GM18498 (cell line): ENCODE measurements at regions not wholly inside any gene's neighbourhood (a gene's known extent, or its start where the extent isn't known, plus 50 kb on each side); places are given as distances from the start of the nearest gene placed in this dataset.
"Not testable (repeated sequence)": the region's sequence is repeated elsewhere in the genome, so short reads cannot be mapped to it uniquely, and the experiment has no call there.

Experiments
- ATAC-seq: cut with Tn5 transposase; IDR thresholded peaks from one replicate; pipeline ENCODE4 v1.9.1; 2021; ENCODE audit warnings: mild to moderate bottlenecking, moderate library complexity; ENCODE audit not compliant: unreplicated experiment

DNA sequence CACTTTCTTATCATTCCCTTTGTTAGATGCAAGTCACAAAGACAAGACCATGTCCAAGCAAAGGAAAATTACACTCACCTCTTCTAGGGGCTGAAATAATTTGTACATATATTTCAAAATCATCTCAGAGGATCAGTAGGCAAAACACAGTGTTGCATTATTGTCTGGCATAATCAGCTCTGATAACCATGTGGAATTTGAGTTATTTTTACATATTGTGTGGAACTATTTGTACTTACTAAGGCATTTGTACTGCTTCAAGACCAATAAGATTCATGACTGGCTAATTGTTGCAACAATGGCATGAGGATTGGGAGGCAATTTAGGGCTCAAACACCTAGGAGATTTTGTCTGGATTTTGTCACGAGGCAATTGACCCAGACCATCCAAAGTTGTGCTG, 1716.4 kb downstream of the BRINP3 start:
- ATAC-seq: no peak

DNA sequence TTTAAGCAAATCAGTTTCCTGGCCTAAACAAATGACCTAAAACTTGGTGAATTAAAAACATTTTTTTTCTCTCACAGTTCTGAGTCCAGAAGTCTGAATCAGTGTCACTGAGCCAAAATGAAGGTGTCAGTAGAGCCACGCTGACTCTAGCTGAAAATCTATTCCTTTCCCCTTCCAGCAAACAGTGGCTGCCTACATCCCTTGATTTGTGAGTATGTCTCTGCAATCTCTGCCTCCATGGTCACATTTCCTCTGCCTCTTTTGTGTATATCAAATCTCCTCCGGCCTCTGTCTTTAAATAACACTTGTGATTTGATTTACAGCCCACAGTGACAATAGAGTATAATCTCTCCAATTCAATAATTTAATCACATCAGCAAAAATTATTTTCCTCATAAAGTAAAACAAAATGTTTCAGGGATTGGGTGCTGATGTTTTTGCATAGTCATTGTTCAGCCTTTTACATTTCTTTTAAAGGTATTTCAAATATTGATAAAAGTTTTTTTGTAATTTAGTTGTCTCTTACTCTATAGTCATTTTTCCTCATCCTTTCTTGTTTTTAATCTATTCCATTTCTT, 1715.4 kb downstream of the BRINP3 start:
- ATAC-seq: no peak

DNA sequence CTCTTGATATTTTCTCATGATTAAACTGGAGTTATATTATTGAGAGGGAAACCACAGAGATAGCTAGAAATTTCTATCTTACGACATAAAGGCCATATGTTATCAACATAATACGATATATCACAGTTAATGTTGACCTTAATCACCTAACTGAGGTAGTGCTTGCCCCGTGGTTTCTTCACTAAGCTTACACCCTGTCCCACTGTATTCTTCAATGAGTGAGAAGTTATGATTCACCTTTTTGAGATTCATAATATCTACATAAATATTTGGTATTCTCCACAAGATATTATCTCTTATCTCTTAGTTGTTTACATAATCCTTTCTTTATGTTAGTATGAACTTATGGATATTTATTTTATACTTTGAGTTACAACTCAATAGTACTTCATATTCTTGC, 1714.1 kb downstream of the BRINP3 start:
- ATAC-seq: no peak

DNA sequence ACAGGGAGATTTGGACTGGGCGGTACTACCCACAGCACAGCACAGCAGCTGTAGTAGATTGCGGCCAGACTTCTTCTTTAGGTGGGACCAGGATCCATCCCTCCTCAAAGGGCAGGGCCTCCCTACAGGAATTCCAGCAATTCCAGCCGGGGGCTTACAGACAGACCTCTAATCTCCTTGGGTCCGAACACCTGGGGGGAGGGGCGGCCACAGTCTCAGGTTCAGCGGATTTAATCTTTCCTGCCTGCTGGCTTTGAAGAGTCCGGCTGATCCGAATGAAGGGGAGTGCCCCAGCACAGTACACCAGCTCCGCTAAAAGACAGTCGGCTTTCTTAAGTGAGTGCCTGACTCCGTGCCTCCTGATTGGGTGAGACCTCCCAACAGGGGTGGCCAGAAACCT, 1708.5 kb downstream of the BRINP3 start:
- ATAC-seq: no peak

DNA sequence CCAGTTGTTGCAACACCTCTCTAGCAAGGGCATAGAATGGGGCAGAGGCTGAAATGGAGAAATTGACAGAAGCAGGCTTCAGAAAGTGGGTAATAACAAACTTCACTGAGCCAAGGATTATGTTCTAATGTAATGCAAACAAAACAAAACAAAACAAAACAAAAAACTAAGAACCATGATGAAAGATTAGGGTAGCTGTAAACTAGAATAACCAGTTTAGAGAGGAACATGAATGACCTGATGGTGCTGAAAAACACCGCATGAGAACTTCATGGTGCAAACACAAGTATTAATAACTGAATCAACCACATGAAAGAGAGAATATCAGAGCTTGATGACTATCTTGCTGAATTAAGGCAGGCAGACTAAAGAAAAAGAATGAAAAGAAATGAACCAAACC, 1707.7 kb downstream of the BRINP3 start:
- ATAC-seq: no peak

DNA sequence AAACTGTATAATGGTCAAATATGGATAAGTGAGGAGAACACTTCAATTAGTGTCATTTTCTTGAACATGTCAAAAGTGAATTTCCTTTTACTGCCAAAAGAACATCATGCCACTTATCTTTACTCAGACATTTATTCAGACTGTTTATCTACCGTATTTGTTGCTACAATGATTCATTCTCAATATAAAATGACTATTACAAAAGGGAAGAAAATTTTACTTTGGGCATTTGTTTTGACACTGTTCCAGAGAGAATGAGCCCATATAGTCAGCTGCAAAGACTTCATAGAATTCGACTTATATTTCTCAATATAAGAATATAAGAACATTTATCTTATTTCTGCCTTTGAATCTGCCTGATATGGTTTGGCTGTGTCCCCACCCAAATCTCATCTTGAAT, 1699.1 kb downstream of the BRINP3 start:
- no peak for ATAC-seq

DNA sequence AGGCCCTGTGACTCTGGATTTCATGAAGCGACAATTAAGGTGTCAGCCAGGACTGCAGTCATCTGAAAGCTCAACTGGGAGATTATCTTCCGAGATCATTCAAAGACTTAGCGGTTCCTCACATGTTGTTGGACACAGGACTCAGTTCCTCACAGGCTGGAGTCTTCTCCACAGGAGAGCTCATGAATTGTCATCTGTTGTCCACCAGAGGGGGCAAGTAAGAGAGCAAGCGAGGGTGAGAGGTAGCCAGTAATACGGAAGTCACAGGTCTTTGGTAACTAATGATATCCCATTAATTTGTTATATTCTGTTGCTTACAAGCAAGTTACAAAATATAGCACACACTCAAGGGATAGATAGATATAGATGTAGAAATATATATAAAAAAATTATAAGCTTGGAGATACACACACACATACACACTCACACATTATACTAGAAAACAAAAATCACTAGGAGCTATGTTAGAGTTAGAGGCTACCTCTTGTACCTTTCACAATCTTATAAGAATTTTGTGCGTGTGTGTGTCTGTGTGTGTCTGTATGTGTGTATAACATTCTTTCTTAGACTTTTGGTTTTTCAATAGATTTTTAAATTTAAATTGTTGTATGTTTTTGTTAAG, 1695.3 kb downstream of the BRINP3 start:
- peak; percentile 99 for ATAC-seq

DNA sequence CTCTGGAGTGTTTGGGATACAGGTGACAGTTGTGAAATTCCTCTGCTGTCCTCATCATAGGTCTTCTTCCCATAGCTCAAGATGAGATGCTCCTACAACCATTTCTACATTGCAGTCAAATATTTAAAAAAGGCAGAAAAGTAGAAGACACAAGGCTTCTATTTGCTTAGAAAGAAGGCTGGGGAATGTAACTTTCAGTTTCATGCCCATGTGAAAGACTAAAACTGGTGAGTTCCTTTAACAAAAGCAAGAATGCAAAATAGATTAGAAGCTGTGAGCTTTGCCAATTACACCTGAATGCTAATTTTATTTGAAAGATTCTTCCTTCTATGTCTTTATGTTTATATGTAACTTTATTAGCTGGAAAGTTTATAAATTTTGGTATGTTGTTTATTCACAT, 1682.7 kb downstream of the BRINP3 start:
- ATAC-seq: no peak

DNA sequence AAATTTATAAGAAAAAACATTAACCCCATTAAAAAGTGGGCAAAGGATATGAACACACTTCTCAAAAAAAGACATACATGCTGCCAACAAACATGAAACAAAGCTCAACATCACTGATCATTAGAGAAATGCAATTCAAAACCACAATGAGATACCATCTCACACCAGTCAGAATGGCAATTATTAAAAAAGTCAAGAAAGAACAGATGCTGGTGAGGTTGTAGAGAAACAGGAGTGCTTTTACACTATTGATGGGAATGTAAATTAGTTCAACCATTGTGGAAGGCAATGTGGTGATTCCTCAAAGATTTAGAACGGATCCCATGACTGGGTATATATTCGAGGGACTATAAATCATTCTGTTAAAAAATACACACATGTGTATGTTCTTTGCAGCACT, 1665.5 kb downstream of the BRINP3 start:
- ATAC-seq: not testable (repeated sequence)

DNA sequence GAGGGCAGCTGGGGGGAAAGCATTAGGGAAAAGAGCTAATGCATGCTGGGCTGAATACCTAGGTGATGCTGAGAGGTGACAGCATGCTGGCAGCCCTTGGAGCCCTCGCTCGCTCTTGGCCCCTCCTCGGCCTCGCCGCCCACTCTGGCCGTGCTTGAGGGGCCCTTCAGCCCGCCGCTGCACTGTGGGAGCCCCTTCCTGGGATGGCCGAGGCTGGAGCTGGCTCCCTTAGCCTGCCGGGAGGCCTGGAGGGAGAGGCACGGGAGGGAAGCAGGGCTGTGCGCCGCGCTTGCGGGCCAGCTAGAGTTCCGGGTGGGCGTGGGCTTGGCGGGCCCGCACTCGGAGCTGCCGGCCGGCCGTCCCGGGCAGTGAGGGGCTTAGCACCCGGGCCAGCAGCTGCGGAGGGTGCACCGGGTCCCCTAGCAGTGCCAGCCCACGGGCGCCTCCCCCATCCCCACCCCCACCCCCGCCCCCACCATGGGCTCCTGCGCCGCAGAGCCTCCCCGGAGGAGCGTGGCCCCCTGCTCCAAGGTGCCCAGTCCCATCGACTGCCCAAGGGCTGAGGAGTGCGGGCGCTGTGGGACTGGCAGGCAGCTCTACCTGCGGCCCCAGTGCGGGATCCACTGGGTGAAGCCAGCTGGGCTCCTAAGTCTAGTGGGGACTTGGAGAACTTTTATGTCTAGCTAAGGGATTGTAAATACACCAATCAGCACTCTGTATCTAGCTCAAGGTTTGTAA, 1664.7 kb downstream of the BRINP3 start:
- ATAC-seq: not testable (repeated sequence)

DNA sequence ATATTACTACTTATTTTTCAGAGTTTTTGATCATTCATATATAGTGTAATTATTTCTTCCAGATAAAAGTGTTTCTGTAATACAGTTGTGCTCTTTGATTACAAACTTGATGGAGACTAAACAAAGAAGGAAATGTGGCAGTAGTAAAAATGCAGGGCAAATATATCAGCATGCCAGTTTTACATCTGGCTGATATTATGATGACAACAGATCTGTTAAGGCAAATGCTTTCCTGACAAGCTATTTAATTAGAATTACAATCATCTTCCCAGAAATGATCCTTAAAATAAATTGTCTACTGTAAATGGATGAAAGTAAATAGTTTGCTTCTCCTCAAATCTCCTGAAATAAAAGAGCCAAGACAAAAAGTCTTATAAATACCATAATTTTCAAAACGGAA, 1659.8 kb downstream of the BRINP3 start:
- no peak for ATAC-seq

DNA sequence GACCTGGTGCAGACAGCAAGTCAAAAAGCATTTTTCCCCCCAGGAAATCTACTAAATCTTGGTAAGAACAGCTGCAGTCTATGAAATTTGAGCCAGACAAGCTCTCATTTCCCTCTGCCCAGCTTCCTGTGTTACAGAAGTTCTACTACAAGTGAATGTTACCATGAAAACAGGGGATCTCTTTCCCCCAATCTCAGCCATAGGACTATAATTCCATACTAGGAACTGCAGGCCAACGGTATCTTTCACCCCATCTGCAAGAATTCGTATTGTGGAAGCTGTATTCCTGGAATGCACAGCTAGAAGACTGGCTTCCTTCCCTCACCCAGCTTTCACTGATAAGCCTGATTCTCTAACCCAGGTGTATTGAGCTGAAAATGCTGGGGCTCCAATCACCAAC, 1655.4 kb downstream of the BRINP3 start:
- ATAC-seq: no peak

DNA sequence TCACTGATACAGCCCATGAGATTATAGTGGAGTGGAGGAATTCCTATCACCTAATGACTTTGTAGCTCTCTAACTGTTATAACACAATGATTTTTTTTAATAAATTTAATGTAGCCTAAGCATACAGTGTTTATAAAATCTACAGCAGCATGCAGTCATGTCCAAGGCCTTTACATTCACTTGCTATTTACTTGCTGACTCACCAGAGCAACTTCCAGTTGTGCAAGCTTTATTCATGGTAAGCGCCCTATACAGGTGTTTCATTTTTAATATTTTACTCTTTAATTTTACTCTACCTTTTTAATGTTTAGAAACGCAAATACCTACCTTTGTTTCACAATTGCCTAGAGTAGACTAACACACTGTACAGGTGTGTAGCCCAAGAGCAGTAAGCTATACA, 1652.2 kb downstream of the BRINP3 start:
- no peak for ATAC-seq

DNA sequence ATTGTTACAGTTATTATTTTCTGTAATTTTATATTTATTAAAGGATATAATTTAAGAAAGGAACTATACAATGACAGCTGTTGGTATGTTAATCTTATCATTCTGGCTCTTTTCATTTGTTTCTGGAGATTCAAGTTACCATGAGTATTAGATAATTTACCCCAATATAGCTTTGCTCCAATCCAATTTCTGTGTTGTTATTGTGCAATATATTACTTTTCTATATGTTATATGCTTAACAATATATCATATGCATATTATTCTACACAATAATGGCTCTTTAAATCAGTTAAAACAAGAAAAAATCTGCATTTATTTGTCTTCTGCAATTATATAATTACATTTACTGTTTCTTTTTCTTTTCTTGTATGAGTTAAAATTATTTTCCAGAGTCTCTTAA, 1650.9 kb downstream of the BRINP3 start:
- ATAC-seq: no peak

DNA sequence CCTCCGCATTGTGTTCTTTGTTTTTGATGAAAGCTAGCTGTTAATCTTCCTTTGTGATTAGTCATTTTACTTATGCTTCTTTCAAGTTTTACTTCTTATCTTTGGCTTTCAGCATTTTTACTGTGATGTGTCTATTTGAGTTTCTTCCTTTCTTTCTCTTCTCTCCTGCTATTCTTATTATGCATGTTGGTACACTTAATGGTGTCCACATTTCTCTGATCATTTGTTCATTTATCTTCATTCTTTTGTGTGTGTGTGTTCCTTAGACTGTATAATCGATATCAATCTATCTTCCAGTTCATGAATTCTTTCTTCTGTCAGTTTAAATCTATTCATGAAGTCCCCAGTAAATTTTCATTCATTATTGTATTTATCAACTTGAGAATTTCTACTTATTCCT, 1650.3 kb downstream of the BRINP3 start:
- ATAC-seq: no peak

DNA sequence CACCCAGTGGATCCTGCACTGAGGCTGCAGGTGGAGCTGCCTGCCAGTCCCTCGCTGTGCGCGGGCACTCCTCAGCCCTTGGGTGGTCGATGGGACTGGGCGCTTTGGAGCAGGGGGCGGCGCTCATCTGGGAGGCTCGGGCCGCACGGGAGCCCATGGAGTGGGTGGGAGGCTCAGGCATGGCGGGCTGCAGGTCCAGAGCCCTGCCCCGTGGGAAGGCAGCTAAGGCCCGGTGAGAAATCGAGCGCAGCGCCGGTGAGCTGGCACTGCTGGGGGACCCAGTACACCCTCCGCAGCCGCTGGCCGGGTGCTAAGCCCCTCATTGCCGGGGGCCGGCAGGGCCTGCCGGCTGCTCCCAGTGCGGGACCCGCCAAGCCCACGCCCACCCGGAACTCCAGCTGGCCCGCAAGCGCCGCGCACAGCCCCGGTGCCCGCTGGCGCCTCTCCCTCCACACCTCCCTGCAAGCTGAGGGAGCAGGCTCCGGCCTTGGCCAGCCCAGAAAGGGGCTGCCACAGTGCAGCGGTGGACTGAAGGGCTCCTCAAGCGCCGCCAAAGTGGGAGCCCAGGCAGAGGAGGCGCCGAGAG, 1636.5 kb downstream of the BRINP3 start:
- ATAC-seq: not testable (repeated sequence)

DNA sequence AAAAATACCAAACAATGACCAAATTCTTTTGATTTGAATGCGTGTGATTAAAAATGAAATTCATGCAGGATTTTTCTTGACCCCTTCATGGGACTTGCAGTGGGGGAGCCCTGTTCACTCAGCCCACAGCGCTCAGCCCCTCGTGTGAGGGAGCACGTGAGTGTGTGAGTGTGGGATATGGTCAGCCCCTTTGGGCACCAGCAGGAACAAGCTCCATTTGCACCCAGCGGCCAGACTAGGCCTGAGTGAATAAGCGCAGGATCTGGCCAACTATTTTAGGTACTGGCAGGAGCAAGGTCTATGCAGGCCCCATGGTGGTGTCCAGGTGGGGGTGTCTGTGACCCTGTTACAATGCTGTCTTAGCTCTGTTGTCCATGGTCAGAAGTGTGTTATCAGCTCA, 1631.2 kb downstream of the BRINP3 start:
- ATAC-seq: no peak

DNA sequence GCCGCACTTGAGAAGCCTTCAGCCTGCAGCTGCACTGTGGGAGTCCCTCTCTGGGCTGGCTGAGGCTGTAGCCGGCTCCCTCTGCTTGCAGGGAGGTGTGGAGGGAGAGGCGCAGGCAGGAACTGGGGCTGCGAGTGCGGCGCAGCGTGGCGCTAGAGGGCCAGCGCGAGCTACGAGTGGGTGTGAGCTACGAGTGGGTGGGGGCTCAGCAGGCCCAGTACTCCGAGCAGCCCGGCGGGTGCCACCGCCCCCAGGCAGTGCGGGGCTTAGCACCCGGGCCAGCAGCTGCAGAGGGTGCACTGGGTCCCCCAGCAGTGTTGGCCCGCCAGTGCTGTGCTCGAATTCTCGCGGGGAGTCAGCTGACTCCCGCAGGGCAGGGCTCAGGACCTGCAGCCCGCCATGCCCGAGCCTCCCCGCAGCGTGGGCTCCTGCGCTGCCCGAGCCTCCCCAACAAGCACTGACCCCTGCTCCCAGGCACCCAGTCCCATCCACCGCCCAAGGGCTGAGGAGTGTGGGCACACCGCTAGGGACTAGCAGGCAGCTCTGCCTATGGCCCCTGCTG, 1620.1 kb downstream of the BRINP3 start:
- no peak for ATAC-seq

DNA sequence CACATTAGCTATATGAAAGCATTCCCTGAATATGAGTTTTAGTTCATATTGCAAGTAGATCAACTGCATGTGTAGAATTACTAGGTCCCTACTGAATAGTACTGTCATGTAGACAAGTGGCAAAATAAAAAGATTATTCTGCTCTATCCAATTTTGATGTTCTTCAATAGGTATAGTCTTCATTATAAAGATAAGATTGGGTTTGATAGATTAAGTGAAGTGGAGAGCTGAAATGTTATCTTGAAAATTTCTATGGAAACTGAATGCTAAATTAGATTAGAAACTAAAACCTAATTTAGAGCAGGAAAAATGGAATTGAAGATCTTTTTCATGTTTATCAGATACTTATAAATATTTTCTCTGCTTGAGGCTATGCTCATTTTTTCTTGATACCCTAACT, 1610.0 kb downstream of the BRINP3 start:
- ATAC-seq: no peak

DNA sequence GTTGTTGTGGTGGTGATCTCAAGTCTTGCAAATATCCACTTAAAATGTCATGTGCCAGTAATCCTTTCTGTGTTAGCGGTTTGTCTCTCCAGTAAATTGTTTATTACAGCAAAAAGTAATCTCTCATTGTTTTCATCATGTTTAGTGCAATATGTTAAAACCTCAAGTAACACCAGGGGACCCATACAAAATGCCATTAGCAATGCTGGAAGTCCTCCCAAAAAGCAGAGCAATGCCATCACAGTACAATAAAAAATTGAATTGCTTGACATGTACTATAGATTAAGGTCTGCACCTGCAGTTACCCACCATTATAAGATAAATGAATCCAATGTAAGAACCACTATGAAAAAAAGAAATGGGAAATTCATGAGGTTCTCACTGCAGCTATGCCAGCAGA, 1606.5 kb downstream of the BRINP3 start:
- no peak for ATAC-seq

DNA sequence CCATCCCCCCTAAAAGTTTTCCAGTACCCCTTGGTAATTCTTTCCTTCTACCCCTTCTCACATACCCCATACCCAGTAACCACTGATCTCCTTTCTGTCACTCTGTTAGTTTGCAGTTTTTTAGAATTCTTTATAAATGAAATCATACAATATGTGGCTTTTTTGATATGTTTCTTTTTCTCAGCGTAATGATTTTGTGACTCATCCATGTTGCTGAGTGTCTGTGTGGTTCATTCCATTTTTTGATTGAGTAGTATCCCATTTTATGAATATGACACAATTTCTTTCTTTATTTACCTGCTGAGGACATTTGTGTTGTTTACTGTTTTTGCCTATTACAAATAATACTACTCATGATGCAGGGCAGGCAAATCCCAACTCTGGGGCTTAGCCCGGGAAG, 1605.3 kb downstream of the BRINP3 start:
- ATAC-seq: no peak

DNA sequence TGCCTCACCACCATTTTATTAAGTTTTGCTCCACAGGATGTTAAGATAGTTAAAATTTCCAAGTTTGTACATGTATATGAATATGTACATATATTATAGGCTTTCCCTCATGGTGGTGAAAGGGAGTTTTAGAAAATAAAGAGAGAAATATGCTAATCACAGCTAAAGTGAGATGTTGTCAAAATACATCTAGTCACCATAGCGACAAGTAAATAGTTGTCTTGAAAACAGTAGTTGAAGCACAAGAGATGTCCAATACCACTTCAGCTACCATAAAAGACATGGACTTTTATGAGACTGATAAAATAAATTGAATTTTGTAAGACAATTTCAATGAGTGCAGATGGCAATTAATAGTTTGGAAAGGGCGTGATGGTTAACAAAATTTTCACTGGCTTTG, 1600.0 kb downstream of the BRINP3 start:
- no peak for ATAC-seq
